Neuronal stem cell (in vitro differentiated cells): ENCODE measurements at regions not wholly inside any gene's neighbourhood (a gene's known extent, or its start where the extent isn't known, plus 50 kb on each side); places are given as distances from the start of the nearest gene placed in this dataset.

Source experiments
- DNase-seq: peaks from one replicate; pipeline ENCODE4 v3.0.0-alpha.2; 2013; ENCODE audit warnings: low spot score
- H2AFZ ChIP-seq: one replicate; pipeline ENCODE4 v1.6.1; 2013; ENCODE audit warnings: mild to moderate bottlenecking, low read length, inconsistent platforms
- H2AK5ac ChIP-seq: 2 replicates; pipeline ENCODE4 v1.6.1; 2013; ENCODE audit warnings: low read depth, mild to moderate bottlenecking, inconsistent platforms, low read length, moderate library complexity, mixed read lengths
- H2BK120ac ChIP-seq: 2 replicates; pipeline ENCODE4 v1.6.1; 2013; ENCODE audit warnings: low read depth, mild to moderate bottlenecking, inconsistent platforms, low read length, moderate library complexity, mixed read lengths
- H2BK12ac ChIP-seq: one replicate; pipeline ENCODE4 v1.6.1; 2013; ENCODE audit warnings: low read length, inconsistent platforms
- H2BK15ac ChIP-seq: 2 replicates; pipeline ENCODE4 v1.6.1; 2013; ENCODE audit warnings: mild to moderate bottlenecking, low read length, inconsistent platforms, mixed read lengths
- H2BK5ac ChIP-seq: one replicate; pipeline ENCODE4 v1.6.1; 2013; ENCODE audit warnings: inconsistent platforms, mild to moderate bottlenecking, low read length, moderate library complexity
- H3K14ac ChIP-seq: one replicate; pipeline ENCODE4 v1.6.1; 2013; ENCODE audit warnings: low read length, inconsistent platforms
- H3K18ac ChIP-seq: 2 replicates; pipeline ENCODE4 v1.6.1; 2013; ENCODE audit warnings: low read length, inconsistent platforms
- H3K23ac ChIP-seq: 2 replicates; pipeline ENCODE4 v1.6.1; 2013; ENCODE audit warnings: low read depth, mild to moderate bottlenecking, mixed read lengths, low read length, inconsistent platforms; ENCODE audit not compliant: poor library complexity
- H3K27ac ChIP-seq: replicated peaks from 3 replicates; pipeline ENCODE4 v1.5.1; 2013; ENCODE audit warnings: low read length, inconsistent platforms
- H3K27me3 ChIP-seq, 3 experiments: 2 replicates each; pipeline ENCODE4 v1.6.1; 2013; ENCODE audit warnings: low read length in 3 of 3, mild to moderate bottlenecking in 2 of 3, inconsistent platforms in 1 of 3, low read depth in 1 of 3, mixed read lengths in 1 of 3, moderate library complexity in 1 of 3; ENCODE audit not compliant: control insufficient read depth in 3 of 3, insufficient read depth in 3 of 3
- H3K36me3 ChIP-seq, 2 donors: replicated peaks in 1 of 2; 2 replicates each; pipeline ENCODE4 v1.6.1; 2013; ENCODE audit warnings: low read length in 2 of 2; ENCODE audit not compliant: control insufficient read depth in 2 of 2, insufficient read depth in 2 of 2
- H3K4ac ChIP-seq: 2 replicates; pipeline ENCODE4 v1.6.1; 2013; ENCODE audit warnings: inconsistent platforms, mild to moderate bottlenecking, low read length, moderate library complexity
- H3K4me1 ChIP-seq, 2 donors: 1 replicate in 1 of 2; 2 replicates in 1 of 2; pipeline ENCODE4 v1.6.1; 2013; ENCODE audit warnings: low read length in 2 of 2, low read depth in 1 of 2; ENCODE audit not compliant: control insufficient read depth in 2 of 2, insufficient read depth in 1 of 2
- H3K4me2 ChIP-seq: one replicate; pipeline ENCODE4 v1.6.1; 2013; ENCODE audit warnings: mild to moderate bottlenecking, low read length, inconsistent platforms; ENCODE audit not compliant: insufficient read depth, poor library complexity, severe bottlenecking
- H3K4me3 ChIP-seq, 2 donors: 2 replicates each; pipeline ENCODE4 v1.5.1; 2013; ENCODE audit warnings: low read length in 2 of 2, mild to moderate bottlenecking in 2 of 2, inconsistent platforms in 1 of 2, moderate library complexity in 1 of 2
- H3K79me1 ChIP-seq: one replicate; pipeline ENCODE4 v1.6.1; 2013; ENCODE audit warnings: low read depth, mild to moderate bottlenecking, inconsistent platforms, low read length, moderate library complexity
- H3K9ac ChIP-seq: one replicate; pipeline ENCODE4 v1.6.1; 2013; ENCODE audit warnings: mild to moderate bottlenecking, low read depth, low read length, inconsistent platforms; ENCODE audit not compliant: poor library complexity
- H3K9me3 ChIP-seq, 2 donors: replicated peaks in 1 of 2; 2 replicates each; pipeline versions ENCODE3 to v1.6.1; 2013; ENCODE audit warnings: low read length in 2 of 2, mild to moderate bottlenecking in 2 of 2, inconsistent platforms in 1 of 2, low read depth in 1 of 2, mixed read lengths in 1 of 2, moderate library complexity in 1 of 2; ENCODE audit not compliant: control insufficient read depth in 2 of 2, insufficient read depth in 1 of 2
- H4K8ac ChIP-seq: one replicate; pipeline ENCODE4 v1.6.1; 2013; ENCODE audit warnings: low read depth, mild to moderate bottlenecking, inconsistent platforms, low read length, moderate library complexity
- H4K91ac ChIP-seq: one replicate; pipeline ENCODE4 v1.6.1; 2013; ENCODE audit warnings: low read length, low read depth, mild to moderate bottlenecking, inconsistent platforms; ENCODE audit not compliant: poor library complexity
- WGBS, 2 donors: extraction: QIAGEN DNeasy Blood & Tissue Kit; methylation state at CpG; one replicate each; pipeline ENCODE4 v1.1.7; 2013; ENCODE audit warnings: missing lambda C conversion rate in 2 of 2, mixed read lengths in 1 of 2; ENCODE audit not compliant: insufficient read length in 2 of 2, insufficient replicate concordance in 1 of 2; ENCODE audit errors: extremely low coverage in 2 of 2; 5-methylcytosine and 5-hydroxymethylcytosine counted together

- Histone ChIP-seq H4K91ac (no peak overlapping the region), H3K4me3 (no peak overlapping the region)
Observed at GRCh38 chr1:243996223-243996622, 54.9 kb upstream of the ZBTB18 start.

GRCh38 chr1:243991650-243992049 lies 59.4 kb upstream of the ZBTB18 start:
- Histone ChIP-seq H4K91ac (no peak overlapping the region), H2BK120ac (no peak overlapping the region), H3K18ac (no peak overlapping the region), H2BK12ac (no peak overlapping the region), H3K9me3 (peaks cover 4 to 11% of the 10 kb centered on the region in 2 donors), H2BK15ac (no peak overlapping the region), H3K4me1 (peaks cover 0 to 10% of the 10 kb centered on the region in 2 donors), H3K27ac (no peak overlapping the region), H3K9ac (no peak overlapping the region), H3K14ac (no peak overlapping the region), H3K79me1 (no peaks in the 10 kb centered on the region), H3K27me3 (no peaks in the 10 kb centered on the region), H3K36me3 (no peaks in the 10 kb centered on the region), H3K4me3 (no peak overlapping the region), H3K4ac (no peak overlapping the region), H2AK5ac (no peak overlapping the region), H2AFZ (no peak overlapping the region), H4K8ac (no peak overlapping the region), H2BK5ac (no peak overlapping the region), H3K23ac (no peak overlapping the region), H3K4me2 (no peak overlapping the region)
- WGBS, 2 donors: no CpG with 5 or more reads among the region's 3 CpGs
- DNase-seq: no peak

More at GRCh38 chr1:243996223-243996622, 54.9 kb upstream of the ZBTB18 start:
- H3K27me3 ChIP-seq: no peaks in the 10 kb centered on the region
- H2AK5ac ChIP-seq: no peak overlapping the region
- H2BK120ac ChIP-seq: no peak overlapping the region
- no peak overlapping the region for H2AFZ ChIP-seq
- H3K9me3 ChIP-seq: peaks cover 2 to 8% of the 10 kb centered on the region in 2 donors
- H3K36me3 ChIP-seq: no peaks in the 10 kb centered on the region
- H3K9ac ChIP-seq: no peak overlapping the region
- no peaks in the 10 kb centered on the region for H3K79me1 ChIP-seq
- H3K23ac ChIP-seq: no peak overlapping the region
- H3K18ac ChIP-seq: no peak overlapping the region
- H3K14ac ChIP-seq: no peak overlapping the region
- no peak overlapping the region for H2BK15ac ChIP-seq
- no peak overlapping the region for H3K4me2 ChIP-seq
- peaks cover 0 to 10% of the 10 kb centered on the region in 2 donors for H3K4me1 ChIP-seq
- H3K27ac ChIP-seq: no peak overlapping the region
- no peak for DNase-seq
- H2BK5ac ChIP-seq: no peak overlapping the region
- H2BK12ac ChIP-seq: no peak overlapping the region
- H4K8ac ChIP-seq: no peak overlapping the region
- no peak overlapping the region for H3K4ac ChIP-seq

- no peaks in the 10 kb centered on the region for H3K4me1 ChIP-seq
- no peak for DNase-seq
- no peak overlapping the region for H3K18ac ChIP-seq
- H2BK120ac ChIP-seq: no peak overlapping the region
- no peak overlapping the region for H2BK5ac ChIP-seq
- H3K9ac ChIP-seq: no peak overlapping the region
- H4K8ac ChIP-seq: no peak overlapping the region
- no peak overlapping the region for H2BK15ac ChIP-seq
- no peaks in the 10 kb centered on the region for H3K36me3 ChIP-seq
- peaks cover 1 to 4% of the 10 kb centered on the region in 2 donors for H3K9me3 ChIP-seq
- H3K4me2 ChIP-seq: no peak overlapping the region
- H2BK12ac ChIP-seq: no peak overlapping the region
- H2AK5ac ChIP-seq: no peak overlapping the region
- peak overlapping the region; percentile 22 for H3K23ac ChIP-seq
- H3K14ac ChIP-seq: no peak overlapping the region
- no peak overlapping the region for H2AFZ ChIP-seq
- no peaks in the 10 kb centered on the region for H3K79me1 ChIP-seq
- WGBS, 2 donors: no CpG with 5 or more reads among the region's 10 CpGs
- H3K4ac ChIP-seq: no peak overlapping the region
- no peak overlapping the region for H3K4me3 ChIP-seq
- H3K27me3 ChIP-seq: no peaks in the 10 kb centered on the region
- H4K91ac ChIP-seq: no peak overlapping the region
- H3K27ac ChIP-seq: no peak overlapping the region
Observed at GRCh38 chr1:243984788-243985187, 66.3 kb upstream of the ZBTB18 start.

- Histone ChIP-seq H3K27me3 (no peaks in the 10 kb centered on the region), H2BK15ac (no peak overlapping the region), H3K9me3 (peaks cover 0 to 2% of the 10 kb centered on the region in 2 donors), H3K23ac (no peak overlapping the region), H3K36me3 (no peaks in the 10 kb centered on the region), H3K27ac (no peak overlapping the region), H4K8ac (no peak overlapping the region), H3K4me2 (no peak overlapping the region), H4K91ac (no peak overlapping the region), H2AFZ (peak overlapping the region; percentile 20), H2AK5ac (no peak overlapping the region), H3K18ac (peak overlapping the region; percentile 46), H3K4me1 (no peaks in the 10 kb centered on the region), H2BK120ac (no peak overlapping the region), H2BK12ac (peak overlapping the region; percentile 0), H2BK5ac (no peak overlapping the region), H3K4ac (no peak overlapping the region), H3K9ac (no peak overlapping the region), H3K14ac (no peak overlapping the region), H3K4me3 (no peak overlapping the region), H3K79me1 (no peaks in the 10 kb centered on the region)
- WGBS, 2 donors: no CpG with 5 or more reads among the region's 7 CpGs
- DNase-seq: no peak
Observed at GRCh38 chr1:243982447-243983018, 68.5 kb upstream of the ZBTB18 start.
